HepG2 (cell line): ENCODE measurements at regions not wholly inside any gene's neighbourhood (a gene's known extent, or its start where the extent isn't known, plus 50 kb on each side); places are given as distances from the start of the nearest gene placed in this dataset.

ENCODE experiments used
- ATAC-seq: fragments of 200-7000 bp; cut with Tn5 transposase; 3 replicates; pipeline ENCODE4 v1.9.1; 2020; ENCODE audit warnings: mild to moderate bottlenecking, moderate library complexity
- BruUV-seq: library from RNA; stranded (reverse); fragments of 400-500 nt; replicated peaks from 2 replicates; lab custom pipeline; 2021; lab: Mats Ljungman, UMichigan
- CTCF ChIA-PET: fragments of 300-600 bp; formaldehyde crosslinking; extraction: SDS; loops from one replicate; lab custom pipeline; 2021; ENCODE audit warnings: low total read pairs, inconsistent platforms, low intra/inter-chr PET ratio; lab: Yijun Ruan, JAX
- POLR2A ChIA-PET: fragments of 350-600 bp; sonication (Branson Sonifier 250); formaldehyde crosslinking; loops from one replicate; lab custom pipeline; 2020; ENCODE audit warnings: antibody characterized with exemption, inconsistent platforms; lab: Yijun Ruan, JAX
- DNase-seq: peaks from one replicate; pipeline ENCODE4 v3.0.0-alpha.2; 2015; ENCODE audit warnings: low spot score
- FAIRE-seq: peaks from 3 replicates; lab custom pipeline; 2011; peaks lifted over from hg19 to GRCh38; lab: Jason Lieb, UNC
- H2AFZ ChIP-seq: one replicate; pipeline ENCODE4 v1.6.1; 2011; ENCODE audit warnings: low read length, inconsistent platforms
- H3K27ac ChIP-seq: fragments of 300-600 bp; 3 replicates; pipeline ENCODE4 v1.8.0; 2011; ENCODE audit warnings: mixed run types, mild to moderate bottlenecking, mixed read lengths, low read length, inconsistent platforms; ENCODE audit not compliant: insufficient read depth; ENCODE audit errors: extremely low read length
- H3K27me3 ChIP-seq, 2 experiments: fragments of 200-600 bp in 1 of 2; 2 replicates in 1 of 2; 3 replicates in 1 of 2; pipeline versions ENCODE4 v1.6.0 to v1.8.0; 2011; ENCODE audit warnings: low read length in 2 of 2, mild to moderate bottlenecking in 2 of 2, moderate library complexity in 2 of 2, inconsistent platforms in 1 of 2; ENCODE audit not compliant: insufficient read depth in 2 of 2, control insufficient read depth in 1 of 2
- H3K36me3 ChIP-seq, 2 experiments: fragments of 200-600 bp in 1 of 2; replicated peaks in 1 of 2; 2 replicates in 1 of 2; 3 replicates in 1 of 2; pipeline versions ENCODE4 v1.5.1 to v1.8.0; 2011; ENCODE audit warnings: low read length in 2 of 2, inconsistent platforms in 1 of 2; ENCODE audit not compliant: insufficient read depth in 2 of 2, control insufficient read depth in 1 of 2
- H3K4me1 ChIP-seq: 2 replicates; pipeline ENCODE4 v1.5.1; 2012; ENCODE audit warnings: low read length, inconsistent platforms; ENCODE audit not compliant: insufficient read depth
- H3K4me2 ChIP-seq: 2 replicates; pipeline ENCODE4 v1.6.0; 2011; ENCODE audit warnings: low read depth, low read length, inconsistent platforms
- H3K4me3 ChIP-seq, 3 experiments: fragments of 200-600 bp in 1 of 3; sonication (generic), shearing (Covaris generic) in 1 of 3; replicated peaks in 1 of 3; 2 replicates each; pipeline ENCODE4 v1.5.1; 2011 to 2016; ENCODE audit warnings: low read length in 3 of 3, inconsistent platforms in 2 of 3, low read depth in 2 of 3, mild to moderate bottlenecking in 2 of 3, control low read depth in 1 of 3, mixed read lengths in 1 of 3; ENCODE audit not compliant: insufficient read depth in 1 of 3
- H3K79me2 ChIP-seq: one replicate; pipeline ENCODE4 v1.6.1; 2011; ENCODE audit warnings: low read length, inconsistent platforms; ENCODE audit not compliant: insufficient read depth
- H3K9ac ChIP-seq: 2 replicates; pipeline ENCODE4 v1.6.0; 2011; ENCODE audit warnings: mild to moderate bottlenecking, low read depth, low read length, inconsistent platforms; ENCODE audit not compliant: insufficient read depth
- H3K9me3 ChIP-seq: 2 replicates; pipeline ENCODE4 v1.5.1; 2012; ENCODE audit warnings: mild to moderate bottlenecking, low read length
- H4K20me1 ChIP-seq: 2 replicates; pipeline ENCODE4 v1.6.0; 2011; ENCODE audit warnings: inconsistent platforms, mild to moderate bottlenecking, low read length, moderate library complexity; ENCODE audit not compliant: insufficient read depth
- EZH2 ChIP-seq: conservative IDR thresholded peaks from 2 replicates; pipeline ENCODE4 v1.6.1; 2012; ENCODE audit warnings: mild to moderate bottlenecking, low read depth, low read length, moderate library complexity
- FLYWCH1 ChIP-seq: sonication (generic); formaldehyde crosslinking; IDR thresholded peaks from 2 replicates; pipeline ENCODE4 v1.8.1; 2023; ENCODE audit warnings: mild to moderate bottlenecking, missing genetic modification reagents
- HMGA1 ChIP-seq: sonication (generic); formaldehyde crosslinking; conservative IDR thresholded peaks from 2 replicates; pipeline ENCODE4 v1.4.0; 2020; ENCODE audit warnings: missing genetic modification reagents
- KMT2A ChIP-seq: sonication (generic); formaldehyde crosslinking; IDR thresholded peaks from 2 replicates; pipeline ENCODE4 v1.4.0; 2020; ENCODE audit warnings: missing genetic modification reagents
- MAFF ChIP-seq: IDR thresholded peaks from 2 replicates; pipeline ENCODE4 v1.6.1; 2011; ENCODE audit warnings: low read depth, low read length, improper control_type of control experiment
- MAFK ChIP-seq, 2 experiments: IDR thresholded peaks in 1 of 2; conservative IDR thresholded peaks in 1 of 2; 2 replicates each; pipeline ENCODE4 v1.6.1; 2011; ENCODE audit warnings: improper control_type of control experiment in 2 of 2, low read length in 2 of 2
- TMF1 ChIP-seq: sonication (generic); formaldehyde crosslinking; IDR thresholded peaks from 2 replicates; pipeline ENCODE4 v1.8.1; 2022; ENCODE audit warnings: low read depth, missing genetic modification reagents
- ZFP82 ChIP-seq: sonication (generic); formaldehyde crosslinking; IDR thresholded peaks from 2 replicates; pipeline ENCODE4 v1.5.1; 2020; ENCODE audit warnings: mild to moderate bottlenecking, missing genetic modification reagents, borderline replicate concordance
- ZNF143 ChIP-seq: sonication (generic); formaldehyde crosslinking; IDR thresholded peaks from 2 replicates; pipeline ENCODE4 v1.4.0; 2020; ENCODE audit warnings: missing genetic modification reagents
- ZNF224 ChIP-seq: sonication (generic); formaldehyde crosslinking; IDR thresholded peaks from 2 replicates; pipeline ENCODE4 v1.5.0; 2020; ENCODE audit warnings: mild to moderate bottlenecking, missing genetic modification reagents
- ZNF30 ChIP-seq: sonication (generic); formaldehyde crosslinking; IDR thresholded peaks from 2 replicates; pipeline ENCODE4 v1.5.0; 2020; ENCODE audit warnings: mild to moderate bottlenecking, missing genetic modification reagents
- ZNF460 ChIP-seq: sonication (generic); formaldehyde crosslinking; IDR thresholded peaks from 2 replicates; pipeline ENCODE4 v1.5.1; 2020; ENCODE audit warnings: missing genetic modification reagents, mild to moderate bottlenecking, borderline replicate concordance
- ZNF496 ChIP-seq: sonication (generic); formaldehyde crosslinking; IDR thresholded peaks from 2 replicates; pipeline ENCODE4 v1.8.1; 2023; ENCODE audit warnings: mild to moderate bottlenecking, moderate library complexity, missing genetic modification reagents; ENCODE audit not compliant: insufficient replicate concordance
- WGBS: methylation state at CpG from one replicate; pipeline ENCODE4 v1.1.6; 2017; ENCODE audit warnings: low lambda C conversion rate; 5-methylcytosine and 5-hydroxymethylcytosine counted together
- in situ Hi-C: cut with HindIII; loops from 2 replicates; pipeline ENCODE4 v1.10.0; 2017; ENCODE audit warnings: low pct_unique_long_range_greater_than_20kb; ENCODE audit not compliant: extremely low pct_ligation_motif_present
- intact Hi-C: fragments of 100-400 bp; cut with micrococcal nuclease; formaldehyde crosslinking; loops from one replicate; pipeline ENCODE4 v1.10.0; 2022; ENCODE audit not compliant: unreplicated experiment
- TF ChIP-seq, protein P1 (sequence below): sonication (generic); formaldehyde crosslinking; IDR thresholded peaks from 2 replicates; pipeline ENCODE4 v1.5.0; 2020; ENCODE audit warnings: mild to moderate bottlenecking, missing genetic modification reagents
- TF ChIP-seq, protein P2 (sequence below): sonication (generic); formaldehyde crosslinking; IDR thresholded peaks from 2 replicates; pipeline ENCODE4 v1.5.0; 2020; ENCODE audit warnings: mild to moderate bottlenecking, low read depth, missing genetic modification reagents, borderline replicate concordance
- TF ChIP-seq, protein P3 (sequence below): sonication (generic); formaldehyde crosslinking; IDR thresholded peaks from 2 replicates; pipeline ENCODE4 v1.8.1; 2023; ENCODE audit warnings: mild to moderate bottlenecking, missing genetic modification reagents, borderline replicate concordance

DNA sequence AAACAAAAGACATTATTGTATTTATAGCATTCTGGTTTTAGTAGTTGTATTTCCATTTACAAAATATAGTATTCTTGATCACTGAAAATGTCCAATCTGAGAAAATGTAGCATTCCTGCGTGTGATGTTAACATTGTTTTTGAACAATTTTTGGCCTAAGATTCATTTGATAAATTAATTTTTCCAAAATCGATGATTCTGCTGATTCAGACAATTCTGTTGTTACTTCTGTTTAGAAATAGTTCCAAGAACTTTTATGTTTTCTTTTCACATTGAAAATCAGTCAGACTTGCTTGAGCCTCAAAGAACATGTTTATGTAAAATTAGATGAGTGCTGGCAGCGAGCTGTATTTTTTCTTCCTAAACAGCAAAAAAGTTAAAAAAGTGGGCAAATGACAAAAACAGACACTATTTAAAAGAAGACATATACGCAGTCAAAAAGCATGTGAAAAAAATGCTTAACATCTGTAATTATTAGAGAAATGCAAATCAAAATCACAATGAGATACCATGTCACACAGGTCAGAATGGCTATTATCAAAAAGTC lies 804.5 kb upstream of the MIR17HG start:
- no peak overlapping the region for H3K27ac ChIP-seq
- TF ChIP-seq EZH2: no peak
- TF ChIP-seq MAFF: peak; percentile 37; the same call in 1 of the 2 replicates
- peak; percentile 18 to 69; a peak in 2 of 4 replicates for TF ChIP-seq MAFK (conservative IDR thresholded peaks at IDR 0.05 in 1 of 2, IDR thresholded peaks at IDR 0.05 in 1 of 2; ENCODE audit: low read length in 2 of 2)
- TF ChIP-seq ZFP82 (CRISPR knock-in tag): no peak

DNA sequence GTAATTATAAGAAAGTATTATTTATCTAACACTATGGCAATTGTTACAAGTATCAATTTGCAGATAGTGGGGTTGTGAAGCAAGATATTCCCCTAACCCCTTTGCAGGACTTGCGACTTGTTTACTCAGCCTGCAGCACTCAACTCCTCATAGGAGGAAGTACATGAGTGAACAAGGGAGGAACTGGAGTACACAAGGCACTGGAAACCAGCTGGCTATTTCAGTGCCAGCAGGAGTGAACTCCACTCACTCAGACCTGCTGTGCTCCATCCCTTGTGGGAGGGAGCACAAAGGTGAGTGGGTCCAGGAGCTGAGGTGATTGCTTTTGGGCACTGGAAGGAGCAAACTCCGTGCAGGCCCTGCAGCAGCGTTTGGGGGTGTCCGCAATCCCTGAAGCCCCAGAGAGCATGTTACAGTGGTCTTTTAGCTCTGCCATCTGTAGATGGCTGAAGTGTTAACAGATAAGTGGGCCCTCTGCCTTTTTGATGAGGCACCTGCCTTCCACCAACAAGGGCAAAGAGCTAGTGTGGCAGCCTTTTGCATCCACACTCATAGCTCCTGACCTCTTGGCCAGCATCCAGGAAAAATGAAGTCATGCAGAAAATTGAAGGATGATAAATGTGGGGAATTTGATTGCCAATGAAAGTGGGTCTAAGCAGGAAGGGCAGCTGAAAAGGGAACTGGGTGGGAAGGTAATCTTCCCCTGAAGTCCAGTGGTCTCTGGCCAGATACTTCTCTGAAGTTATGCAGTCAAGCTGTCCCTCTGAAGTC lies 802.2 kb upstream of the MIR17HG start:
- FAIRE-seq (no peak), ATAC-seq (no peak), DNase-seq (no peak)
- no peaks in the 10 kb centered on the region for H3K4me1 ChIP-seq
- no peaks in the 10 kb centered on the region for H3K79me2 ChIP-seq
- no peak overlapping the region for H3K4me3 ChIP-seq
- peaks cover 93% of the 10 kb centered on the region for H3K9me3 ChIP-seq
- H3K9ac ChIP-seq: no peak overlapping the region
- 6% methylated on average over 1 of the region's 4 CpGs for WGBS
- no peak overlapping the region for H3K27ac ChIP-seq
- CTCF ChIA-PET: no interaction called here
- no peak overlapping the region for H3K4me2 ChIP-seq
- H4K20me1 ChIP-seq: no peaks in the 10 kb centered on the region
- intact Hi-C loops: no loop called here
- in situ Hi-C loops: no loop called here
- BruUV-seq: no TSS peak
- no peak overlapping the region for H2AFZ ChIP-seq
- H3K36me3 ChIP-seq: no peaks in the 10 kb centered on the region
- POLR2A ChIA-PET: no interaction called here
- H3K27me3 ChIP-seq: no peaks in the 10 kb centered on the region
- TF ChIP-seq, protein P1, sequence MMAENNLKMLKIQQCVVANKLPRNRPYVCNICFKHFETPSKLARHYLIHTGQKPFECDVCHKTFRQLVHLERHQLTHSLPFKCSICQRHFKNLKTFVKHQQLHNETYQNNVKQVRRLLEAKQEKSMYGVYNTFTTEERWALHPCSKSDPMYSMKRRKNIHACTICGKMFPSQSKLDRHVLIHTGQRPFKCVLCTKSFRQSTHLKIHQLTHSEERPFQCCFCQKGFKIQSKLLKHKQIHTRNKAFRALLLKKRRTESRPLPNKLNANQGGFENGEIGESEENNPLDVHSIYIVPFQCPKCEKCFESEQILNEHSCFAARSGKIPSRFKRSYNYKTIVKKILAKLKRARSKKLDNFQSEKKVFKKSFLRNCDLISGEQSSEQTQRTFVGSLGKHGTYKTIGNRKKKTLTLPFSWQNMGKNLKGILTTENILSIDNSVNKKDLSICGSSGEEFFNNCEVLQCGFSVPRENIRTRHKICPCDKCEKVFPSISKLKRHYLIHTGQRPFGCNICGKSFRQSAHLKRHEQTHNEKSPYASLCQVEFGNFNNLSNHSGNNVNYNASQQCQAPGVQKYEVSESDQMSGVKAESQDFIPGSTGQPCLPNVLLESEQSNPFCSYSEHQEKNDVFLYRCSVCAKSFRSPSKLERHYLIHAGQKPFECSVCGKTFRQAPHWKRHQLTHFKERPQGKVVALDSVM (CRISPR knock-in tag): no peak
- no peak for TF ChIP-seq ZNF224 (CRISPR knock-in tag)
- no peak for TF ChIP-seq HMGA1
- TF ChIP-seq ZNF460: no peak
- no peak for TF ChIP-seq ZNF143
- no peak for TF ChIP-seq ZNF30 (CRISPR knock-in tag)
- TF ChIP-seq, protein P2, sequence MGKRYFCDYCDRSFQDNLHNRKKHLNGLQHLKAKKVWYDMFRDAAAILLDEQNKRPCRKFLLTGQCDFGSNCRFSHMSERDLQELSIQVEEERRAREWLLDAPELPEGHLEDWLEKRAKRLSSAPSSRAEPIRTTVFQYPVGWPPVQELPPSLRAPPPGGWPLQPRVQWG (CRISPR knock-in tag): no peak
- TF ChIP-seq TMF1 (CRISPR knock-in tag): no peak
- TF ChIP-seq, protein P3, sequence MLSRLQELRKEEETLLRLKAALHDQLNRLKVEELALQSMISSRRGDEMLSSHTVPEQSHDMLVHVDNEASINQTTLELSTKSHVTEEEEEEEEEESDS: no peak
- no peak for TF ChIP-seq ZNF496
- no peak for TF ChIP-seq KMT2A (CRISPR knock-in tag)
- no peak for TF ChIP-seq FLYWCH1 (CRISPR knock-in tag)

More for the DNA sequence above, 804.5 kb upstream of the MIR17HG start:
- intact Hi-C loops: no loop called here
- POLR2A ChIA-PET: no interaction called here
- H3K27me3 ChIP-seq: no peaks in the 10 kb centered on the region
- H4K20me1 ChIP-seq: no peaks in the 10 kb centered on the region
- no peak overlapping the region for H3K9ac ChIP-seq
- no peaks in the 10 kb centered on the region for H3K79me2 ChIP-seq
- 3% methylated on average over 4 of the region's 4 CpGs for WGBS
- DNase-seq (no peak), ATAC-seq (no peak), FAIRE-seq (no peak)
- CTCF ChIA-PET: no interaction called here
- no peak overlapping the region for H3K4me3 ChIP-seq
- no peak overlapping the region for H2AFZ ChIP-seq
- BruUV-seq: no TSS peak
- in situ Hi-C loops: no loop called here
- no peak overlapping the region for H3K4me2 ChIP-seq
- no peaks in the 10 kb centered on the region for H3K4me1 ChIP-seq
- peaks cover 93% of the 10 kb centered on the region for H3K9me3 ChIP-seq
- H3K36me3 ChIP-seq: no peaks in the 10 kb centered on the region
